Loucy (cell line): ENCODE measurements at regions not wholly inside any gene's neighbourhood (a gene's known extent, or its start where the extent isn't known, plus 50 kb on each side); places are given as distances from the start of the nearest gene placed in this dataset.

Source experiments
- EZH2phosphoT487 ChIP-seq: fragments of 200-600 bp; IDR thresholded peaks from 2 replicates; pipeline ENCODE4 v1.6.1; 2018; ENCODE audit warnings: antibody characterized with exemption, mild to moderate bottlenecking, moderate library complexity, borderline replicate concordance
- TF ChIP-seq, protein P1 (sequence below): fragments of 200-600 bp; sonication (generic); conservative IDR thresholded peaks from 2 replicates; pipeline ENCODE4 v1.5.1; 2014; ENCODE audit warnings: mild to moderate bottlenecking, antibody characterized with exemption, low read length

DNA sequence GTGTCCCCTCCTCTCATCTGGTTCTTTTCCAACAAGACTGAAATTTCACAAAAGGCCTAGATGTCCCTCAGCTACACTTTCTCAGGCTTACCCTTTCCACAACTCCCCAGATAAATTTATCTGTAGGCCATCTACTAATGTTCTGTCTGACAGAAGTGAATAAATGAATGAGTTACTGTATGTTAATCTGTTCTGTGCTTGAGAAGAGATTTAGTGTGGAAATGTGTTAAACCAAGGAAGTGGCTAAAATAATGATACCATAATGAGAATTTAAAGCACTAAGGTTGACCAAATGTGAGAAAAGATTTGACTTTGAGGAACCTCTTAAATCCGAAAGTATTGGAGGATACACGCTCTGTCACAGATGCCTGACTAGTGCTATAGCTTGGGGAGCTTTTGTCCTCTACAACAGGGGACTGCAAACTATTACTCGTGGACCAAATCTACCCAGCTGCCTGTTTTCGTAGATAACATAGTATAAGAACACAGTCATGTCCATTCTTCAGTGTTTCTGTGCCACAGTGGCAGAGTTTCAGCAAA, 74.8 kb upstream of the P2RY1 start:
- TF ChIP-seq, protein P1, sequence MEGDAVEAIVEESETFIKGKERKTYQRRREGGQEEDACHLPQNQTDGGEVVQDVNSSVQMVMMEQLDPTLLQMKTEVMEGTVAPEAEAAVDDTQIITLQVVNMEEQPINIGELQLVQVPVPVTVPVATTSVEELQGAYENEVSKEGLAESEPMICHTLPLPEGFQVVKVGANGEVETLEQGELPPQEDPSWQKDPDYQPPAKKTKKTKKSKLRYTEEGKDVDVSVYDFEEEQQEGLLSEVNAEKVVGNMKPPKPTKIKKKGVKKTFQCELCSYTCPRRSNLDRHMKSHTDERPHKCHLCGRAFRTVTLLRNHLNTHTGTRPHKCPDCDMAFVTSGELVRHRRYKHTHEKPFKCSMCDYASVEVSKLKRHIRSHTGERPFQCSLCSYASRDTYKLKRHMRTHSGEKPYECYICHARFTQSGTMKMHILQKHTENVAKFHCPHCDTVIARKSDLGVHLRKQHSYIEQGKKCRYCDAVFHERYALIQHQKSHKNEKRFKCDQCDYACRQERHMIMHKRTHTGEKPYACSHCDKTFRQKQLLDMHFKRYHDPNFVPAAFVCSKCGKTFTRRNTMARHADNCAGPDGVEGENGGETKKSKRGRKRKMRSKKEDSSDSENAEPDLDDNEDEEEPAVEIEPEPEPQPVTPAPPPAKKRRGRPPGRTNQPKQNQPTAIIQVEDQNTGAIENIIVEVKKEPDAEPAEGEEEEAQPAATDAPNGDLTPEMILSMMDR = no peak
- no peak for TF ChIP-seq EZH2phosphoT487
